ENCODE measurements at regions not wholly inside any gene's neighbourhood (a gene's known extent, or its start where the extent isn't known, plus 50 kb on each side); places are given as distances from the start of the nearest gene placed in this dataset.

DNA sequence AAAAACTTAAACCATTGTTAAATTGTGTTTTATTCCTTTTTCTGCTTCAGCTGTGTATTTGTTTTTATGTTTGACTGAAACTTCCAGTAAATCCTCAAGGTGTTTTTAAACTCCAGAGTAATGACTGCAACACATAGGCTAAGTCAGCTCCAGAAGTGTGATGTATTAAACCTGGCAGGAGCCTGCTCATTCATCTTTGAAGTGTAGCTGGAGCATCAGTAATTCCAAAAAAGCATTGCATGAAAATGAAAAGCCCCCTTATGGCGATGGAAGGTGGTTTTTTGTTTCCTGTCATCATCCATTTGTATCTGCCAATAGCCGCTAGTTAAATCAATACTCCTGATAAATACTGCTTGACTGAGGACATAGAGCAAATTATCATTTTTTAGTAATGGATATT is 474.2 kb upstream of the ADAMTS16 start:
- TF ChIP-seq CTCF (IDR thresholded peaks at IDR 0.05) = no peak
- TF ChIP-seq POLR2A (IDR thresholded peaks at IDR 0.05) = no peak

All from Peyer's patch (tissue), 4 donors.